GM23338 (cell line): ENCODE measurements at regions not wholly inside any gene's neighbourhood (a gene's known extent, or its start where the extent isn't known, plus 50 kb on each side); places are given as distances from the start of the nearest gene placed in this dataset.

Experiments
- ATAC-seq: fragments of 200-7000 bp; cut with Tn5 transposase; 3 replicates; pipeline ENCODE4 v1.9.1; 2020
- DNase-seq: peaks from one replicate; pipeline ENCODE4 v3.0.0-alpha.2; 2015; ENCODE audit warnings: low spot score
- H2AFZ ChIP-seq: fragments of 200-600 bp; sonication (generic); 2 replicates; pipeline ENCODE4 v1.8.0; 2016; ENCODE audit warnings: antibody characterized with exemption, mild to moderate bottlenecking, moderate library complexity
- H3F3A ChIP-seq: fragments of 200-600 bp; sonication (generic); replicated peaks from 2 replicates; pipeline ENCODE4 v1.8.0; 2017; ENCODE audit warnings: antibody characterized with exemption, mixed run types, low read depth
- H3K27ac ChIP-seq: fragments of 200-600 bp; sonication (generic); 2 replicates; pipeline ENCODE4 v1.6.1; 2016; ENCODE audit warnings: low read depth
- H3K27me3 ChIP-seq: fragments of 200-600 bp; sonication (generic); 2 replicates; pipeline ENCODE4 v1.8.0; 2016; ENCODE audit warnings: mild to moderate bottlenecking, mixed run types, moderate library complexity; ENCODE audit not compliant: insufficient read depth
- H3K36me3 ChIP-seq: fragments of 200-600 bp; sonication (generic); 2 replicates; pipeline ENCODE4 v1.8.0; 2016; ENCODE audit warnings: mild to moderate bottlenecking; ENCODE audit not compliant: insufficient read depth
- H3K4me1 ChIP-seq: fragments of 200-600 bp; sonication (generic); 2 replicates; pipeline ENCODE4 v1.8.0; 2016; ENCODE audit warnings: mild to moderate bottlenecking, moderate library complexity; ENCODE audit not compliant: insufficient read depth
- H3K4me2 ChIP-seq: fragments of 200-600 bp; sonication (generic); 2 replicates; pipeline ENCODE4 v1.7.1; 2017; ENCODE audit warnings: mixed run types
- H3K4me3 ChIP-seq: fragments of 200-600 bp; sonication (generic); 2 replicates; pipeline ENCODE4 v1.6.1; 2016; ENCODE audit warnings: mixed run types
- H3K79me2 ChIP-seq: fragments of 200-600 bp; sonication (generic); replicated peaks from 2 replicates; pipeline ENCODE4 v1.8.0; 2017; ENCODE audit warnings: mild to moderate bottlenecking; ENCODE audit not compliant: insufficient read depth
- H3K9me2 ChIP-seq: fragments of 200-600 bp; sonication (generic); 2 replicates; pipeline ENCODE4 v1.8.0; 2017; ENCODE audit not compliant: insufficient read depth
- H4K20me1 ChIP-seq: fragments of 200-600 bp; sonication (generic); replicated peaks from 2 replicates; pipeline ENCODE4 v1.8.0; 2017; ENCODE audit warnings: mild to moderate bottlenecking; ENCODE audit not compliant: insufficient read depth
- H3K27ac Mint-ChIP-seq: 2 replicates; pipeline ENCODE4 v1.8.0; 2020; ENCODE audit warnings: inconsistent platforms, mild to moderate bottlenecking, moderate library complexity, mixed read lengths
- H3K27me3 Mint-ChIP-seq: 3 replicates; pipeline ENCODE4 v1.8.0; 2022; ENCODE audit warnings: low read depth, mild to moderate bottlenecking, moderate library complexity, mixed read lengths, inconsistent platforms; ENCODE audit not compliant: insufficient read depth, poor library complexity
- H3K36me3 Mint-ChIP-seq: 3 replicates; pipeline ENCODE4 v1.8.0; 2021; ENCODE audit warnings: low read depth, mild to moderate bottlenecking, inconsistent platforms, moderate library complexity, mixed read lengths
- H3K4me1 Mint-ChIP-seq: 3 replicates; pipeline ENCODE4 v1.8.0; 2020; ENCODE audit warnings: mild to moderate bottlenecking, inconsistent platforms, mixed read lengths
- H3K4me3 Mint-ChIP-seq: 3 replicates; pipeline ENCODE4 v1.8.0; 2021; ENCODE audit warnings: moderate library complexity, mild to moderate bottlenecking, inconsistent platforms, mixed read lengths
- H3K9me3 Mint-ChIP-seq: 3 replicates; pipeline ENCODE4 v1.8.0; 2020; ENCODE audit warnings: moderate library complexity, mild to moderate bottlenecking, inconsistent platforms, mixed read lengths
- CREB1 ChIP-seq: fragments of 250-450 bp; sonication (Bioruptor Pico); IDR thresholded peaks from 2 replicates; pipeline ENCODE4 v1.5.0; 2020; ENCODE audit warnings: low read depth, mild to moderate bottlenecking, moderate library complexity
- EZH2 ChIP-seq: fragments of 200-600 bp; sonication (generic); IDR thresholded peaks from one replicate; pipeline ENCODE4 v1.8.0; 2017; ENCODE audit warnings: antibody characterized with exemption, mild to moderate bottlenecking, low read depth; ENCODE audit not compliant: unreplicated experiment
- EZH2phosphoT487 ChIP-seq: fragments of 200-600 bp; sonication (generic); IDR thresholded peaks from one replicate; pipeline ENCODE4 v1.8.1; 2018; ENCODE audit warnings: antibody characterized with exemption; ENCODE audit not compliant: unreplicated experiment
- JUNB ChIP-seq: IDR thresholded peaks from one replicate; pipeline ENCODE4 v1.6.1; 2016; ENCODE audit warnings: antibody characterized with exemption; ENCODE audit not compliant: unreplicated experiment
- NANOG ChIP-seq: IDR thresholded peaks from 2 replicates; pipeline ENCODE4 v1.6.1; 2016; ENCODE audit warnings: antibody characterized with exemption, borderline replicate concordance
- POLR2AphosphoS5 ChIP-seq: IDR thresholded peaks from 2 replicates; pipeline ENCODE4 v1.6.1; 2016; ENCODE audit warnings: antibody characterized with exemption, low read depth
- STAT1 ChIP-seq: IDR thresholded peaks from one replicate; pipeline ENCODE4 v1.6.1; 2016; ENCODE audit warnings: antibody characterized with exemption; ENCODE audit not compliant: unreplicated experiment
- ZNF114 ChIP-seq: fragments of 250-450 bp; sonication (Bioruptor Pico); IDR thresholded peaks from 2 replicates; pipeline ENCODE4 v1.5.0; 2020; ENCODE audit warnings: mild to moderate bottlenecking, moderate library complexity
- ZNF331 ChIP-seq: fragments of 250-450 bp; sonication (Bioruptor Pico); IDR thresholded peaks from 2 replicates; pipeline ENCODE4 v1.5.0; 2020; ENCODE audit warnings: low read depth, mild to moderate bottlenecking, moderate library complexity
- TF ChIP-seq, protein P1 (sequence below): IDR thresholded peaks from one replicate; pipeline ENCODE4 v1.6.1; 2018; ENCODE audit warnings: antibody characterized with exemption; ENCODE audit not compliant: unreplicated experiment
- TF ChIP-seq, protein P2 (sequence below), 2 experiments: fragments of 200-600 bp in 1 of 2; sonication (generic) in 1 of 2; conservative IDR thresholded peaks; 2 replicates each; pipeline versions ENCODE4 v1.5.1 to v1.6.1; 2016 to 2017; ENCODE audit warnings: antibody characterized with exemption in 2 of 2, low read depth in 2 of 2, mild to moderate bottlenecking in 2 of 2, moderate library complexity in 1 of 2
- TF ChIP-seq, protein P3 (sequence below): fragments of 250-450 bp; sonication (Bioruptor Pico); IDR thresholded peaks from 2 replicates; pipeline ENCODE4 v1.5.0; 2020; ENCODE audit warnings: mild to moderate bottlenecking, moderate library complexity
- TF ChIP-seq, protein P4 (sequence below): IDR thresholded peaks from 2 replicates; pipeline ENCODE4 v1.6.1; 2016; ENCODE audit warnings: antibody characterized with exemption

DNA sequence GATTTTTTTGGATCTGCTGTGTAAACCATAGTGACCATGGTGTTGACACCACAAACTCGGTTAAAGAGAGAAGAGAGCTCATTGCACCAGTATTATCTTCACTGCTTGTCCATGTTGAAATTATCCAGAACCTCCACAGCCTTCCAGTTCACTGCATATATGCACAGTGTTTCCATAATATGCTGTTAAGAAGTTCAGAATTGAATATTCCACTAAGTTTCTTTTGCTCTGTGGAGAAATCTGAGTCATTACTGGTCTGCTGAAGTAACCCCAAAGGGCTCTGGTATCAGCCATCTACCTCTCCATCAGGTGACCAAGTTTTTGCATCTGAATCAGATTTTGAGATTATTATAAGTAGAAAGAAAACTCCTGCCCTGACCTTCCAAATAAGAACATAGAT is 143.5 kb downstream of the LRRC3B start:
- ATAC-seq = no peak
- no peaks in the 10 kb centered on the region for H3K27me3 ChIP-seq

More for the DNA sequence above, 143.5 kb downstream of the LRRC3B start:
- H3K4me3 Mint-ChIP-seq = no peak overlapping the region
- no peaks in the 10 kb centered on the region for H3K9me3 Mint-ChIP-seq
- TF ChIP-seq, protein P1, sequence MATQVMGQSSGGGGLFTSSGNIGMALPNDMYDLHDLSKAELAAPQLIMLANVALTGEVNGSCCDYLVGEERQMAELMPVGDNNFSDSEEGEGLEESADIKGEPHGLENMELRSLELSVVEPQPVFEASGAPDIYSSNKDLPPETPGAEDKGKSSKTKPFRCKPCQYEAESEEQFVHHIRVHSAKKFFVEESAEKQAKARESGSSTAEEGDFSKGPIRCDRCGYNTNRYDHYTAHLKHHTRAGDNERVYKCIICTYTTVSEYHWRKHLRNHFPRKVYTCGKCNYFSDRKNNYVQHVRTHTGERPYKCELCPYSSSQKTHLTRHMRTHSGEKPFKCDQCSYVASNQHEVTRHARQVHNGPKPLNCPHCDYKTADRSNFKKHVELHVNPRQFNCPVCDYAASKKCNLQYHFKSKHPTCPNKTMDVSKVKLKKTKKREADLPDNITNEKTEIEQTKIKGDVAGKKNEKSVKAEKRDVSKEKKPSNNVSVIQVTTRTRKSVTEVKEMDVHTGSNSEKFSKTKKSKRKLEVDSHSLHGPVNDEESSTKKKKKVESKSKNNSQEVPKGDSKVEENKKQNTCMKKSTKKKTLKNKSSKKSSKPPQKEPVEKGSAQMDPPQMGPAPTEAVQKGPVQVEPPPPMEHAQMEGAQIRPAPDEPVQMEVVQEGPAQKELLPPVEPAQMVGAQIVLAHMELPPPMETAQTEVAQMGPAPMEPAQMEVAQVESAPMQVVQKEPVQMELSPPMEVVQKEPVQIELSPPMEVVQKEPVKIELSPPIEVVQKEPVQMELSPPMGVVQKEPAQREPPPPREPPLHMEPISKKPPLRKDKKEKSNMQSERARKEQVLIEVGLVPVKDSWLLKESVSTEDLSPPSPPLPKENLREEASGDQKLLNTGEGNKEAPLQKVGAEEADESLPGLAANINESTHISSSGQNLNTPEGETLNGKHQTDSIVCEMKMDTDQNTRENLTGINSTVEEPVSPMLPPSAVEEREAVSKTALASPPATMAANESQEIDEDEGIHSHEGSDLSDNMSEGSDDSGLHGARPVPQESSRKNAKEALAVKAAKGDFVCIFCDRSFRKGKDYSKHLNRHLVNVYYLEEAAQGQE = no peak
- TF ChIP-seq STAT1 (no peak), EZH2 (no peak), CREB1 (no peak), ZNF331 (no peak), JUNB (no peak), ZNF114 (CRISPR knock-in tag) (no peak), EZH2phosphoT487 (no peak), POLR2AphosphoS5 (no peak), NANOG (no peak)
- TF ChIP-seq, protein P2, sequence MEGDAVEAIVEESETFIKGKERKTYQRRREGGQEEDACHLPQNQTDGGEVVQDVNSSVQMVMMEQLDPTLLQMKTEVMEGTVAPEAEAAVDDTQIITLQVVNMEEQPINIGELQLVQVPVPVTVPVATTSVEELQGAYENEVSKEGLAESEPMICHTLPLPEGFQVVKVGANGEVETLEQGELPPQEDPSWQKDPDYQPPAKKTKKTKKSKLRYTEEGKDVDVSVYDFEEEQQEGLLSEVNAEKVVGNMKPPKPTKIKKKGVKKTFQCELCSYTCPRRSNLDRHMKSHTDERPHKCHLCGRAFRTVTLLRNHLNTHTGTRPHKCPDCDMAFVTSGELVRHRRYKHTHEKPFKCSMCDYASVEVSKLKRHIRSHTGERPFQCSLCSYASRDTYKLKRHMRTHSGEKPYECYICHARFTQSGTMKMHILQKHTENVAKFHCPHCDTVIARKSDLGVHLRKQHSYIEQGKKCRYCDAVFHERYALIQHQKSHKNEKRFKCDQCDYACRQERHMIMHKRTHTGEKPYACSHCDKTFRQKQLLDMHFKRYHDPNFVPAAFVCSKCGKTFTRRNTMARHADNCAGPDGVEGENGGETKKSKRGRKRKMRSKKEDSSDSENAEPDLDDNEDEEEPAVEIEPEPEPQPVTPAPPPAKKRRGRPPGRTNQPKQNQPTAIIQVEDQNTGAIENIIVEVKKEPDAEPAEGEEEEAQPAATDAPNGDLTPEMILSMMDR (conservative IDR thresholded peaks at IDR 0.05; ENCODE audit: low read depth in 2 of 2) = no peak
- TF ChIP-seq, protein P3, sequence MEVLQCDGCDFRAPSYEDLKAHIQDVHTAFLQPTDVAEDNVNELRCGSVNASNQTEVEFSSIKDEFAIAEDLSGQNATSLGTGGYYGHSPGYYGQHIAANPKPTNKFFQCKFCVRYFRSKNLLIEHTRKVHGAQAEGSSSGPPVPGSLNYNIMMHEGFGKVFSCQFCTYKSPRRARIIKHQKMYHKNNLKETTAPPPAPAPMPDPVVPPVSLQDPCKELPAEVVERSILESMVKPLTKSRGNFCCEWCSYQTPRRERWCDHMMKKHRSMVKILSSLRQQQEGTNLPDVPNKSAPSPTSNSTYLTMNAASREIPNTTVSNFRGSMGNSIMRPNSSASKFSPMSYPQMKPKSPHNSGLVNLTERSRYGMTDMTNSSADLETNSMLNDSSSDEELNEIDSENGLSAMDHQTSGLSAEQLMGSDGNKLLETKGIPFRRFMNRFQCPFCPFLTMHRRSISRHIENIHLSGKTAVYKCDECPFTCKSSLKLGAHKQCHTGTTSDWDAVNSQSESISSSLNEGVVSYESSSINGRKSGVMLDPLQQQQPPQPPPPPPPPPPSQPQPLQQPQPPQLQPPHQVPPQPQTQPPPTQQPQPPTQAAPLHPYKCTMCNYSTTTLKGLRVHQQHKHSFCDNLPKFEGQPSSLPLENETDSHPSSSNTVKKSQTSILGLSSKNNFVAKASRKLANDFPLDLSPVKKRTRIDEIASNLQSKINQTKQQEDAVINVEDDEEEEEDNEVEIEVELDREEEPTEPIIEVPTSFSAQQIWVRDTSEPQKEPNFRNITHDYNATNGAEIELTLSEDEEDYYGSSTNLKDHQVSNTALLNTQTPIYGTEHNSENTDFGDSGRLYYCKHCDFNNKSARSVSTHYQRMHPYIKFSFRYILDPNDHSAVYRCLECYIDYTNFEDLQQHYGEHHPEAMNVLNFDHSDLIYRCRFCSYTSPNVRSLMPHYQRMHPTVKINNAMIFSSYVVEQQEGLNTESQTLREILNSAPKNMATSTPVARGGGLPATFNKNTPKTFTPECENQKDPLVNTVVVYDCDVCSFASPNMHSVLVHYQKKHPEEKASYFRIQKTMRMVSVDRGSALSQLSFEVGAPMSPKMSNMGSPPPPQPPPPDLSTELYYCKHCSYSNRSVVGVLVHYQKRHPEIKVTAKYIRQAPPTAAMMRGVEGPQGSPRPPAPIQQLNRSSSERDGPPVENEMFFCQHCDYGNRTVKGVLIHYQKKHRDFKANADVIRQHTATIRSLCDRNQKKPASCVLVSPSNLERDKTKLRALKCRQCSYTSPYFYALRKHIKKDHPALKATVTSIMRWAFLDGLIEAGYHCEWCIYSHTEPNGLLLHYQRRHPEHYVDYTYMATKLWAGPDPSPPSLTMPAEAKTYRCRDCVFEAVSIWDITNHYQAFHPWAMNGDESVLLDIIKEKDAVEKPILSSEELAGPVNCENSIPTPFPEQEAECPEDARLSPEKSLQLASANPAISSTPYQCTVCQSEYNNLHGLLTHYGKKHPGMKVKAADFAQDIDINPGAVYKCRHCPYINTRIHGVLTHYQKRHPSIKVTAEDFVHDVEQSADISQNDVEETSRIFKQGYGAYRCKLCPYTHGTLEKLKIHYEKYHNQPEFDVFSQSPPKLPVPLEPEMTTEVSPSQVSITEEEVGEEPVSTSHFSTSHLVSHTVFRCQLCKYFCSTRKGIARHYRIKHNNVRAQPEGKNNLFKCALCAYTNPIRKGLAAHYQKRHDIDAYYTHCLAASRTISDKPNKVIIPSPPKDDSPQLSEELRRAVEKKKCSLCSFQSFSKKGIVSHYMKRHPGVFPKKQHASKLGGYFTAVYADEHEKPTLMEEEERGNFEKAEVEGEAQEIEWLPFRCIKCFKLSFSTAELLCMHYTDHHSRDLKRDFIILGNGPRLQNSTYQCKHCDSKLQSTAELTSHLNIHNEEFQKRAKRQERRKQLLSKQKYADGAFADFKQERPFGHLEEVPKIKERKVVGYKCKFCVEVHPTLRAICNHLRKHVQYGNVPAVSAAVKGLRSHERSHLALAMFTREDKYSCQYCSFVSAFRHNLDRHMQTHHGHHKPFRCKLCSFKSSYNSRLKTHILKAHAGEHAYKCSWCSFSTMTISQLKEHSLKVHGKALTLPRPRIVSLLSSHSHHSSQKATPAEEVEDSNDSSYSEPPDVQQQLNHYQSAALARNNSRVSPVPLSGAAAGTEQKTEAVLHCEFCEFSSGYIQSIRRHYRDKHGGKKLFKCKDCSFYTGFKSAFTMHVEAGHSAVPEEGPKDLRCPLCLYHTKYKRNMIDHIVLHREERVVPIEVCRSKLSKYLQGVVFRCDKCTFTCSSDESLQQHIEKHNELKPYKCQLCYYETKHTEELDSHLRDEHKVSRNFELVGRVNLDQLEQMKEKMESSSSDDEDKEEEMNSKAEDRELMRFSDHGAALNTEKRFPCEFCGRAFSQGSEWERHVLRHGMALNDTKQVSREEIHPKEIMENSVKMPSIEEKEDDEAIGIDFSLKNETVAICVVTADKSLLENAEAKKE = no peak
- TF ChIP-seq, protein P4, sequence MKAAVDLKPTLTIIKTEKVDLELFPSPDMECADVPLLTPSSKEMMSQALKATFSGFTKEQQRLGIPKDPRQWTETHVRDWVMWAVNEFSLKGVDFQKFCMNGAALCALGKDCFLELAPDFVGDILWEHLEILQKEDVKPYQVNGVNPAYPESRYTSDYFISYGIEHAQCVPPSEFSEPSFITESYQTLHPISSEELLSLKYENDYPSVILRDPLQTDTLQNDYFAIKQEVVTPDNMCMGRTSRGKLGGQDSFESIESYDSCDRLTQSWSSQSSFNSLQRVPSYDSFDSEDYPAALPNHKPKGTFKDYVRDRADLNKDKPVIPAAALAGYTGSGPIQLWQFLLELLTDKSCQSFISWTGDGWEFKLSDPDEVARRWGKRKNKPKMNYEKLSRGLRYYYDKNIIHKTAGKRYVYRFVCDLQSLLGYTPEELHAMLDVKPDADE = no peak
- Histone ChIP-seq H3K36me3 (no peaks in the 10 kb centered on the region), H2AFZ (no peak overlapping the region; the same call in 1 of the 2 replicates), H3K27ac (no peak overlapping the region), H3K9me2 (0 out of 2 replicates have a peak, but pooled peaks cover 3% of the 10 kb centered on the region), H3K79me2 (no peaks in the 10 kb centered on the region), H3K4me1 (no peaks in the 10 kb centered on the region), H3K4me2 (no peak overlapping the region), H3K4me3 (no peak overlapping the region), H3F3A (no peaks in the 10 kb centered on the region), H4K20me1 (no peaks in the 10 kb centered on the region)
- H3K4me1 Mint-ChIP-seq = no peaks in the 10 kb centered on the region
- H3K27me3 Mint-ChIP-seq = no peaks in the 10 kb centered on the region
- no peak for DNase-seq
- no peak overlapping the region for H3K27ac Mint-ChIP-seq
- H3K36me3 Mint-ChIP-seq = no peaks in the 10 kb centered on the region
